ENCODE measurements at regions not wholly inside any gene's neighbourhood (a gene's known extent, or its start where the extent isn't known, plus 50 kb on each side); places are given as distances from the start of the nearest gene placed in this dataset.

GRCh38 chr7:79529214-79529880 lies 75.9 kb upstream of the MAGI2 start:
- TF ChIP-seq CTCF (IDR thresholded peaks at IDR 0.05): no peak
- TF ChIP-seq POLR2AphosphoS5 (IDR thresholded peaks at IDR 0.05): no peak

All from prostate gland (tissue), 2 donors.